NCI-H2227 (cell line): ENCODE measurements at regions not wholly inside any gene's neighbourhood (a gene's known extent, or its start where the extent isn't known, plus 50 kb on each side); places are given as distances from the start of the nearest gene placed in this dataset.

Experiments
- DNase-seq: peaks from one replicate; lab custom pipeline; 2025; ENCODE audit not compliant: unreplicated experiment; lab: John Stamatoyannopoulos, UW

DNA sequence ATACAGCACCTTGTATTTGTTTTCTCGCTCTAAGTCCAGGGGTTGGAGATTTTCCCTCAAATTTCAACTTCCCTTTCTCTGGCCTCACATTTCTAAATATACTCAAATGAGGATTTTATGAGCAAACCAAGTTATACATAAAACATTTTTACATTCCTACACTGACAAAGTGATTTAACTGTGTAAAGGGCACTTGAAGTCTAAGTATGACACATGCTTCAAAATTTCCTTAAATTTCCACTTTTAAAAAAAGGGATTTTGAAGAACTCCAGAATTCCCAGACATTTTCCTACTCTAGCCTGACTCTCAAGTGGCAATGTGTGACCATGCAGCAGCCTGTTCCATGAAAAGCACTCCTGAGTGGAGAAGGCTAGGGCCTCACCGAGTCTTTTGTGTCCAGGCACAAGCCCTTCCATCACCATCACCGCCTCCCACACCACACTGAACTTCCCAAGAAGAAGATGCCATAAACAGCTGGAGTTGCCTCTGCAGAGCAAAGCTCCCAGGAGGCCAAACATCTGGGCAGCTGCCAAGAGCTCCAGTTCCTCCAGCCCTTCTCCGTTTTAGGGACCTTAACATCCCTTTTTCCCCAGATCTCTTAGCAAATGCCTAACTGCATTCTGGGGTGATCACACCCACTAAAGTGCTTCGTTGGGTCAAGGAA lies 68.9 kb downstream of the NCR2 start:
- no peak for DNase-seq

DNA sequence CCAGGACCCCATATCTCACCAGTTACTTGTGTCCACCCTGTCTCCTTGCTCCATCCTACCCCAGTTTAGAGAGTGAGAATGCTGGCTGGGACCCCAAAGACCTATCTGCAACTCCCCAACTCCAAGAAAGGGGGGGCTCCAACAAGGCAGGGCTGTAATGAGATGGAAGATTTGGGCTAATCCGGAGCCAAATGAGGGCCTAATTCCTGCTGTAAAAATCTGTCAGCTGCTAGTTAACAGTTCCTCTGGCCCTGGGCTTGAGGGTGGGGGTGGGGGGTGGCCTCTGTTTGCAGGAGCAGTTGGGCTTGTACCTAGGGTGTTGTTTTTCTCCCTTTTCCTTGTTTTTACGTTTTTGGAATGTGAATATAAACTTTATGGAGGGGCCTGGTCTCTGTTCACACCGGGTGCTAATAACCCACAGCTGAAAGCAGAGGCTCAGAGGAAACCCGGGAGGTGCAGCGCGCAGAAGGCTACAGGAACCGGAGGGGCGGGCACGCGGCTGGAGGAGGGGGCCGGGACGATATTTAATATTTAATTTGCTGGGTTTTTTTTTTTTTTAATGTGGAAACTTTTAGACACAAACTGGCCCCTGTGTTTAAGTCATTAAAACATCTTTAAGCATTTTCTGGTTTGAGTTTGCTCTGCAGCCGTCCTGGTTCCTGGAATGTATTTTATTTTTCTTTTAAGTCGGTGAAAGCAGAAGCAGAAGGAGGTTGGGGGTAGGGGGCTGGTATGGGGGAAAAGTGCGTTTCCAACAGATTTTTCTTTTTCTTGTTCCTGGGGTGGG lies 70.7 kb downstream of the NCR2 start:
- no peak for DNase-seq

DNA sequence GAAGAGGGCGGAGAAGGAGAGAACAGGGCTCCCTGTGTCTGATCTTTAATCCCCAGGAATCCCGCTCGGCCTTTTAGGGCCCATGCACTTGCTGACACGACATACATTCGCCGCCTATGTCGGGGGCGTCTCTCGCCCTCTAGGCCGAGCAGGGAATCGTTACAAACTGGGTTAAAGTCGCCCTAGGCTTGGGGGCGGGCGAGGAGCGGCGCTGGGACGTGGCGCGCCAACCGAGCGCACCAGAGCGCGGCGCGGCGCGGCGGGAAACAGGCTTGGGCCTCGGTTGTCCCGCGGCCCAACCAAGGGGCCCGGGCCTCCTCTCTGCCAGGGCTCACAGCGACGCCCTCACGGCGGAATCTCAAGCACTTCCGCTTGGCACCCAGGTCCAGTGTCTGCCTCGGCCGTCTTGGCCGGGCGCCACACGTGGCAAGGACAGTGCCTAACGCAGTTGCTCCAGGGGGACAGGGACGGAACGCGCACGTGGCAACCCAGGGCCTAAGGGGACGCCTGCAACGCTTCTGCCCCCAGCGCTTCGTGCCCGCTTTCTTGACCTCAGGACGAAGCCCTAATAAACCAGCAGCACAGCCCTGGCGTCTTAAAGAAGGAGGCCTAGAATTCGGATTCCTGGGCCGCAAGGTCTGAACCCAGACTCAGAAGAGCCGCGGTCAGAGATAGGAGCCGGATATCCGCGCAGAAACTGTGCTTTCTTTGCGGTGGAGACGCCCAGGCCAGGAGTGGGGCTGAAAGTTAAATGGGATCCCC lies 71.5 kb downstream of the NCR2 start:
- no peak for DNase-seq

DNA sequence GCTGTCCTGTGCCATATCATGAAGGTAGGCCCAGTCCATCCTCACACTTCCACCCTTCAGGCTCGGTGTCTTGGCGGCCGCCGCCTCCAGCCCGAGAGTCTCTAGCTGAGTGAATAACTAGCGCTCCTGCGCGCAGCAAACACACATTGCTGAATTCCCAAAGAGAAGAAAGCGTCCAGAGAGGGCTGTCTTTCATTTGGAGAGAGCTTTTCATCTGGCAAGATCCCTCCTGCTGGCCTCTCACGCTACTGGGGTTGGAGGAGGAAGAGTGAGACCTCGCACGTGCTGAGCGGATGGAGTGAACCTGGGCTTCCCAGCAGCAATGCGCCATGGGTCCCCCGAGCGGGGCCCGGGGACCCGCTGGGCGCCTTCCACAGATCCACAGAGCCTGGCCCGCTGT lies 73.2 kb downstream of the NCR2 start:
- DNase-seq = no peak

DNA sequence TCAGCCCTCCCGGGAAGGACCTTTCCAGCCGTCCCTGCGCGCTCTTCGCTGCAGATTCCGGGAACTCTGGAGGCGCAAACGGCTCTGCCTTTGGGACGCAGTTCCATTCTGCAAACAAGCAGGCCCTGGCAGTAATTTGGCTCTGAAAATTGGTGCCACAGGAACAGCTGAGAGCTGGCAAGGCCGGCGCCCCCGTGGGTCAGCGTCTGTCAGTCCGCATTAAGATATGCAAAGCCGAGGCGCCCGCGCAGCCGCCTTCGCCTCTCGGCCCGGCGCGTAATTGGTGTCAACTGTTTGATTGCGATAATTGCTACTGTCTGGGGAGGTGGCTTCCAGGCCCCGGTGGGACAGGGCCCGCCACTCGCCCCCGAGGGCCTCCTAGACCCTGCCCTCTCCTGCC lies 73.6 kb downstream of the NCR2 start:
- no peak for DNase-seq

GRCh38 chr6:41409489-41409888 lies 74.1 kb downstream of the NCR2 start:
- DNase-seq = no peak

- DNase-seq = no peak
Observed at GRCh38 chr6:41411961-41412360, 76.6 kb downstream of the NCR2 start.

GRCh38 chr6:41413250-41413649 lies 77.8 kb downstream of the NCR2 start:
- peak; percentile 14 for DNase-seq

GRCh38 chr6:41416501-41416837 lies 81.1 kb downstream of the NCR2 start:
- DNase-seq = no peak

- no peak for DNase-seq
Observed at GRCh38 chr6:41418741-41419140, 83.3 kb downstream of the NCR2 start.

DNA sequence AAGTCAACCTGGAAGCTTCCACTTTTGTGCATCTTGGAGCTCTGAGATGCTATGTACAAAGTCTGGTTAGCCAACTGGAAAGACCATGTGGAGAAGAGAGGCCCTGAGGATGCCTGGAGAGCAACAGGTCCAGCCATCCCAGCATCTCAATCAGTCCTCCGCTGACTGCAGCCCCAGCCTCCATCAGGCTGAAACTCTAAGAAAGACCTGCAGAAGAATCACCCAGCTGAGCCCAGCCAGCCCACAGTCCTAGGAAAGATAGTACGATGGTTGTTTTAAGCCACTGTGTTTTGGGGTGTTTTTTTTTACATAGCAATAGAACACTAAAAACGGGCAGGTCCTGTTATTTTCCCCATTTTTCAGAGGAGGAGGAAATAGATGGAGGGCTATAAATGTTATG lies 84.0 kb downstream of the NCR2 start:
- no peak for DNase-seq

- no peak for DNase-seq
Observed at GRCh38 chr6:41420186-41420585, 84.8 kb downstream of the NCR2 start.

DNA sequence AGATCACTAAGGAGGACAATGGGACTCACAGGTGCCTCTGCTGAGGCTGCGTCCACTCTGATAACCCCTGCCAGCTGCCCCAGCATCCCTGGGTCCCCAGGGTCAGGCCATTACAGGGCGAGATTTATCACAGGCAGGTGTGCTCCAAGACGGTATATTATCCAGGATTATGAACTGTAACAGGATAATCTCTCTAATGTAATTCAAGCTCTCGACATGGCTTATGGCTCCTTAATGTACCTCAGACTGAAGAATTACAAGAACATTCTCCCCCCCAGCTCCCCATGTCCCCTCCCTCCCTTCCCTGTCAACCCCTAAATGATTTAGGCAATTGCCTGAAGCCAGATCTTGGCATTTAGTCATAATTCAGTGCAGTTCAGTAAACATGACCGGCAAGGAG lies 86.8 kb downstream of the NCR2 start:
- no peak for DNase-seq

DNA sequence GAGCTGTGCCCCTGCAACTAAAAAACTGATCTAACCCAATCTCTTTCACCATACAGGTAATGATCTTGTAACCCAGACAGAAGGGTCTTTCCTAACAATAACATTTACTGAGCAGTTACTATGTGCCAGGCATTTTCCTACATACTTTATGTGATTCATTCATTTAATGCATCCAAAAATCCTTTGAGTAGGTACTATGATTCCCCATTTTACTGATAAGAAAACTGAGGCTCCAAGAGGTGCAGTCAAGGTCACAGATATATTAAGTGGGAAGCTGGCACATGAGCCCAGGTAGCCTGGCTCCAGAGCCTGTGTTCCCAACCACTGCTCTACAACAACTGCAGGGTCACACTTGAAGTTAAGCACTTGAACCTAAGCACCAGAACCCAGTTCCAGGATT lies 87.6 kb downstream of the NCR2 start:
- DNase-seq = no peak

DNA sequence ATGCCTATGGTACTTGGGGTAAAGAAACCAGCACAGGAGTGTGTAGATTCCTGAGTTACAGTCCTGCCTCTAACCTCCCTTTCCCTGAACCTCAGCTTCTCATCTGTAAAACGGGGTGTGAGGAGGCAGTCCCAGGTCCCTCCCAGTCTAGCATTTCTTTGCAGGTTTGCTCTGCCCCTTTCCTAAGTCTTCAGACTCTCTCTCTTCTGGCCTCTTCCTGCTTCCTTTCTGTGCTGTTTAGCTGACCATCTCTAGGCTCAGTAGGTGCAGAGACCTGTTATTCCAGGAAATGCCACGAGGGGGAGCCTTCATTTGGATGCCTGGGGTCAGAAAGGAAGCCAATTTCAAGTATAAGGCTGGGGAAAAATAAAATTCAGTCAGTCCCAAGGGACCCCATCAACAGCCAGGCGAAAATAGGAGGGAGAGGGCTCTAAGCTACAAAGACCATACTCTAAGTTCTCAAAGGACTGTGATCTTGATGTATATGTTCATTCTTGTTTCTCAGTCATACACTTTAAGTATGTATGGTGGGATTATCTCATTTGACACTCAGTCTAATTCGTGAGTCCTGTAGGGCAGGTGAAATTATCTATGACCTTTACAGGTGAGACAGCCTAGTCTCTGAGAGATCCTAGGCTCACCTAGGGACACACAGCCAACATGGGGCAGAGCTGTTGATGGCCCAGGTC lies 89.1 kb downstream of the NCR2 start:
- DNase-seq = peak; percentile 83

DNA sequence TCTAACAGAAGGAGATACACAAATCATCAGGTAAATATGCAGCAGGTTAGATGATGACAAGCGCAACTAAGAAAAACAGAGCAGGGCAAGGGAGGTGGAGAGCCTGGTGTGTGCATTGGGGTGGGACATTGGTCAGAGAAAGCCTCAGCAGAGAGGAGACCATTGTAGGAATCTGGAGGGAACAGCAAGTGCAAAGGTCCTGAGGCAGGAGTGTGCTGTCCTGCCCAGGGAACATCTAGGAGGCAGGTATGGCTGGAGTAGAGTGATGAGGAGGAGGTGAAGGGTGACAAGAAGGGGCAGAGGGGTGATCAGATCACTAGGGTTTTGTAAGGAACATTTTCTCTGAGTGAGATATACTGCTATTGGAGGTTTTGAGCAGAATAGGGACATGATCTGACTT lies 90.1 kb downstream of the NCR2 start:
- no peak for DNase-seq

DNA sequence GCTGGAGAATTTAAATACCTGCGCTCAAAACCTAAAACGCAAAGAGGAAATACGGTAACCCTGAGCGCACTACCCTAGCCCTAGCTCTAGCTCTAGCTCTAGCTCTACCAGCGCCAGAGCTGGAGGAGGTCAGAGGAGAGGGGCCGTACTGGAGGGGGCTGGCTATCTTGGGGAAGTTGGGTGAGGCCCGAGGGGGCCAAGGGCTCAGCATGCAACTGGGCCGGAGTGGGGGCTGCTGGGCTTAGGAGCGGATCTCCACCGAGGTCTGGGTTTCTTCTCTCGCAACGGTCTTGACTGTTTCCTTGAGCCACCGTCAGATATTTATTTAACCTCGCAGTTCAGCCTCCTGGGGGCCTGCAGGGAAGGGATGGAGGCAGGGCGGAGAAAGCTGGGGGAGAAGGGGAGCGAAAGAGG lies 91.0 kb downstream of the NCR2 start:
- DNase-seq = no peak

GRCh38 chr6:41426888-41427641 lies 91.7 kb downstream of the NCR2 start:
- DNase-seq = no peak

- DNase-seq = peak; percentile 18
Observed at GRCh38 chr6:41427642-41428335, 92.4 kb downstream of the NCR2 start.

DNA sequence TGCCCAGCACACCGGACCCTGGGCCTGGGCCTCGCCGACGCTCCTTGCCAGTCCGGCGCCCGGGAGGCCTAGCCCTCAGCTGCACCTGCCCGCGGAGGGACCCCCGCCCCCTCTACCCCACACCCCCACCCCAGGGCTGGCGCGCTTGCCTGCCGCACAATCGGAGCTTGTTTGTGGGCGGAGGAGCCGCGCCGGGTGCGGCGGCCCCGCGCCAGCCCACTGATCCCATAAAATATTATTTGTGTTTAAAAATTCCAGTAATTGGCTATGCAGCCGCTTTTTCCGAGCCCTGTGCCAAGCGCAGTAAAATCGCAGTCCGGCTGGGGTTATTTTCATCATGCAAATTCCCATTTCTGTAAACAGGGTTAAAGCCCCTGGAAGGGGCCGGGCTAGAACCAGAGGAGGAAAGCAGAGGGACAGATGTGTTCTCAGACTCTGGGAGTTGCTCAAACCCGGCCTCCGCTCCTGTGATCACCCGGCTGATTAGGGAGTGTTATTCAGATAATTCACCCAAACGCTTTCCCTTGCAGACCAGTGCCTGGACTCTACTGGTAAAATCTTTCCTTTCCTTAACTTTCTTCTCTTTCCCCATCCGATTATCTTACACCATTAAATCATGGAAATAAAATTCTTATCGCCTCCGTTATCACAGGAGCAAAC lies 93.1 kb downstream of the NCR2 start:
- DNase-seq = no peak
